Liver (tissue), 8 donors: ENCODE measurements at regions not wholly inside any gene's neighbourhood (a gene's known extent, or its start where the extent isn't known, plus 50 kb on each side); places are given as distances from the start of the nearest gene placed in this dataset.

Experiments used
- DNase-seq: peaks from one replicate; pipeline ENCODE4 v3.0.0-alpha.2; 2017; ENCODE audit warnings: low spot score
- H3K27ac ChIP-seq, 2 donors: one replicate each; pipeline ENCODE4 v1.7.0; 2013; ENCODE audit warnings: inconsistent platforms in 2 of 2, low read length in 2 of 2, control low read depth in 1 of 2, low read depth in 1 of 2, mild to moderate bottlenecking in 1 of 2
- H3K27me3 ChIP-seq, 4 donors: one replicate each; pipeline versions ENCODE4 v1.6.1 to v1.7.0; 2013; ENCODE audit warnings: low read length in 3 of 4, inconsistent platforms in 1 of 4, mild to moderate bottlenecking in 1 of 4, moderate library complexity in 1 of 4; ENCODE audit not compliant: control insufficient read depth in 4 of 4, insufficient read depth in 4 of 4
- H3K36me3 ChIP-seq, 4 donors: one replicate each; pipeline versions ENCODE4 v1.6.1 to v1.7.0; 2013; ENCODE audit warnings: low read length in 3 of 4, mild to moderate bottlenecking in 3 of 4, low read depth in 1 of 4, moderate library complexity in 1 of 4; ENCODE audit not compliant: control insufficient read depth in 4 of 4, insufficient read depth in 3 of 4
- H3K4me1 ChIP-seq, 4 donors: one replicate each; pipeline versions ENCODE4 v1.6.1 to v1.7.0; 2013; ENCODE audit warnings: low read length in 3 of 4, mild to moderate bottlenecking in 3 of 4, moderate library complexity in 1 of 4; ENCODE audit not compliant: control insufficient read depth in 4 of 4, insufficient read depth in 4 of 4
- H3K4me3 ChIP-seq, 3 donors: one replicate each; pipeline versions ENCODE4 v1.6.1 to v1.7.0; 2013; ENCODE audit warnings: low read length in 3 of 3, control low read depth in 1 of 3, low read depth in 1 of 3, mild to moderate bottlenecking in 1 of 3
- H3K9ac ChIP-seq, 2 donors: one replicate each; pipeline ENCODE4 v1.7.0; 2013; ENCODE audit warnings: low read length in 2 of 2, mild to moderate bottlenecking in 2 of 2, moderate library complexity in 2 of 2, control low read depth in 1 of 2, low read depth in 1 of 2
- H3K9me3 ChIP-seq, 4 donors: one replicate each; pipeline versions ENCODE4 v1.6.1 to v1.7.0; 2013; ENCODE audit warnings: low read length in 3 of 4; ENCODE audit not compliant: control insufficient read depth in 4 of 4
- ATF3 ChIP-seq: IDR thresholded peaks from 2 replicates; pipeline ENCODE4 v1.6.1; 2016; ENCODE audit warnings: antibody characterized with exemption
- CTCF ChIP-seq: fragments of 150-350 bp; IDR thresholded peaks from 2 replicates; pipeline ENCODE4 v1.5.1; 2017; ENCODE audit warnings: improper control_type of control experiment, low read depth, low read length; ENCODE audit not compliant: missing input control
- EGR1 ChIP-seq, 2 donors: IDR thresholded peaks; 2 replicates each; pipeline ENCODE4 v1.6.1; 2016 to 2018; ENCODE audit warnings: antibody characterized with exemption in 2 of 2, low read depth in 2 of 2
- FOXA1 ChIP-seq: IDR thresholded peaks from 2 replicates; pipeline ENCODE4 v1.6.1; 2016; ENCODE audit warnings: antibody characterized with exemption
- FOXA2 ChIP-seq: IDR thresholded peaks from 2 replicates; pipeline ENCODE4 v1.6.1; 2016; ENCODE audit warnings: antibody characterized with exemption
- GABPA ChIP-seq, 2 donors: IDR thresholded peaks in 1 of 2; conservative IDR thresholded peaks in 1 of 2; 2 replicates each; pipeline ENCODE4 v1.6.1; 2016; ENCODE audit warnings: antibody characterized with exemption in 2 of 2, mild to moderate bottlenecking in 1 of 2, moderate library complexity in 1 of 2
- HNF4A ChIP-seq, 2 donors: conservative IDR thresholded peaks; 2 replicates each; pipeline ENCODE4 v1.6.1; 2016; ENCODE audit warnings: antibody characterized with exemption in 2 of 2, mild to moderate bottlenecking in 2 of 2
- HNF4G ChIP-seq: IDR thresholded peaks from 2 replicates; pipeline ENCODE4 v1.6.1; 2016; ENCODE audit warnings: antibody characterized with exemption
- JUND ChIP-seq, 2 donors: IDR thresholded peaks; 2 replicates each; pipeline ENCODE4 v1.6.1; 2016; ENCODE audit warnings: antibody characterized with exemption in 2 of 2
- MAX ChIP-seq: IDR thresholded peaks from 2 replicates; pipeline ENCODE4 v1.6.1; 2016; ENCODE audit warnings: antibody characterized with exemption
- RAD21 ChIP-seq, 2 donors: IDR thresholded peaks; 2 replicates each; pipeline ENCODE4 v1.6.1; 2016; ENCODE audit warnings: antibody characterized with exemption in 2 of 2, mild to moderate bottlenecking in 2 of 2
- REST ChIP-seq: IDR thresholded peaks from 2 replicates; pipeline ENCODE4 v1.6.1; 2016; ENCODE audit warnings: antibody characterized with exemption, mild to moderate bottlenecking
- RXRA ChIP-seq, 2 donors: IDR thresholded peaks; 2 replicates each; pipeline ENCODE4 v1.6.1; 2017 to 2018; ENCODE audit warnings: antibody characterized with exemption in 2 of 2, mild to moderate bottlenecking in 1 of 2
- TAF1 ChIP-seq: conservative IDR thresholded peaks from 2 replicates; pipeline ENCODE4 v1.6.1; 2016; ENCODE audit warnings: antibody characterized with exemption, mild to moderate bottlenecking
- YY1 ChIP-seq: IDR thresholded peaks from 2 replicates; pipeline ENCODE4 v1.6.1; 2016; ENCODE audit warnings: antibody characterized with exemption, mild to moderate bottlenecking
- ZBTB33 ChIP-seq: IDR thresholded peaks from 2 replicates; pipeline ENCODE4 v1.6.1; 2016; ENCODE audit warnings: antibody characterized with exemption
- WGBS: extraction: QIAGEN DNeasy Blood & Tissue Kit; methylation state at CpG from one replicate; pipeline ENCODE4 v1.1.7; 2013; 5-methylcytosine and 5-hydroxymethylcytosine counted together
- donor health status: healthy.
- donor health status: healthy.
- donor health status: healthy.
- donor health status: healthy.
- donor health status: healthy.

- TF ChIP-seq CTCF = no peak
Observed at GRCh38 chr6:45727228-45727627, 288.4 kb downstream of the CLIC5 start (continued).

GRCh38 chr6:45726444-45726843, 289.2 kb downstream of the CLIC5 start:
- no peak overlapping the region for H3K27ac ChIP-seq
- no peaks in the 10 kb centered on the region for H3K36me3 ChIP-seq
- TF ChIP-seq YY1 (no peak), ZBTB33 (no peak), GABPA (IDR thresholded peaks at IDR 0.05 in 1 of 2, conservative IDR thresholded peaks at IDR 0.05 in 1 of 2) (no peak), REST (no peak), MAX (no peak), RXRA (IDR thresholded peaks at IDR 0.05) (no peak), EGR1 (IDR thresholded peaks at IDR 0.05; ENCODE audit: low read depth in 2 of 2) (no peak)
- no peak overlapping the region for H3K9ac ChIP-seq
- no peak for DNase-seq
- H3K27me3 ChIP-seq = no peaks in the 10 kb centered on the region
- peaks cover 0 to 7% (median 0%) of the 10 kb centered on the region in 4 donors for H3K9me3 ChIP-seq
- WGBS = 82% methylated on average over 3 of the region's 3 CpGs
- H3K4me1 ChIP-seq = no peaks in the 10 kb centered on the region
- no peak overlapping the region for H3K4me3 ChIP-seq

GRCh38 chr6:45724511-45724910, 291.1 kb downstream of the CLIC5 start:
- WGBS = 77% methylated on average over 2 of the region's 2 CpGs
- H3K9me3 ChIP-seq = peaks cover 0 to 7% (median 0%) of the 10 kb centered on the region in 4 donors
- no peak overlapping the region for H3K9ac ChIP-seq
- no peaks in the 10 kb centered on the region for H3K4me1 ChIP-seq
- H3K27me3 ChIP-seq = no peaks in the 10 kb centered on the region
- no peak for DNase-seq
- no peak overlapping the region for H3K27ac ChIP-seq
- no peaks in the 10 kb centered on the region for H3K36me3 ChIP-seq
- H3K4me3 ChIP-seq = no peak overlapping the region
- no peak for TF ChIP-seq RAD21 (IDR thresholded peaks at IDR 0.05)
- TF ChIP-seq MAX = no peak
- TF ChIP-seq EGR1 (IDR thresholded peaks at IDR 0.05; ENCODE audit: low read depth in 2 of 2) = no peak
- TF ChIP-seq HNF4A (conservative IDR thresholded peaks at IDR 0.05) = no peak
- TF ChIP-seq JUND (IDR thresholded peaks at IDR 0.05) = no peak
- TF ChIP-seq FOXA1 = no peak
- TF ChIP-seq HNF4G = no peak
- TF ChIP-seq FOXA2 = no peak
- no peak for TF ChIP-seq TAF1
- TF ChIP-seq CTCF = no peak
- TF ChIP-seq RXRA (IDR thresholded peaks at IDR 0.05) = no peak
- TF ChIP-seq ATF3 = no peak
- TF ChIP-seq GABPA (IDR thresholded peaks at IDR 0.05 in 1 of 2, conservative IDR thresholded peaks at IDR 0.05 in 1 of 2) = no peak
- TF ChIP-seq REST = no peak
